GM12864 (cell line): ENCODE measurements at regions not wholly inside any gene's neighbourhood (a gene's known extent, or its start where the extent isn't known, plus 50 kb on each side); places are given as distances from the start of the nearest gene placed in this dataset.

ENCODE experiments used
- DNase-seq: peaks from one replicate; pipeline ENCODE4 v3.0.0-alpha.2; 2011; ENCODE audit warnings: low read depth
- H3K4me3 ChIP-seq: 2 replicates; pipeline ENCODE4 v1.5.1; 2011; ENCODE audit warnings: mild to moderate bottlenecking, low read depth, low read length, control low read depth
- TF ChIP-seq, protein P1 (sequence below): IDR thresholded peaks from 2 replicates; pipeline ENCODE4 v1.5.1; 2011; ENCODE audit warnings: low read depth, mild to moderate bottlenecking, moderate library complexity, low read length, control low read depth, inconsistent platforms; ENCODE audit errors: missing control alignments

DNA sequence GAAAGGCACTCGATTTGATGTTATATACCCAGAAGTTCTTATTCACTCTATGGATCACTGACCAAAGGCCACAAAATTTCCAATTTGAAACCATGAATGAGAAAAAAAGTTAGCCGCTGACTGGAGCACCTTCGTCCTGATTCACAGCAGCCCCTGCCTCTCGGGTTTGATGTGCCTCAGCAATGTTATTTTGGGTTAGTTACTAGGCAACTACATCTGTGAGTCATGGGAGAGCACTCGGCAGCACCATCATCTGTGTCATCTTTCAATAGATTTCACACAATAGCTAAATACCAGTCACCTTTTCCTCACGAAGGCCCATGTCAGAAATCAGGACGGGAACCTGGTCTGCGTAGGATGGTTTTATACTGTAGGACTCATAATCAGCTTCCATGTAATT is 269.2 kb downstream of the ZBBX start:
- DNase-seq, result no peak
- no peak overlapping the region for H3K4me3 ChIP-seq
- TF ChIP-seq, protein P1, sequence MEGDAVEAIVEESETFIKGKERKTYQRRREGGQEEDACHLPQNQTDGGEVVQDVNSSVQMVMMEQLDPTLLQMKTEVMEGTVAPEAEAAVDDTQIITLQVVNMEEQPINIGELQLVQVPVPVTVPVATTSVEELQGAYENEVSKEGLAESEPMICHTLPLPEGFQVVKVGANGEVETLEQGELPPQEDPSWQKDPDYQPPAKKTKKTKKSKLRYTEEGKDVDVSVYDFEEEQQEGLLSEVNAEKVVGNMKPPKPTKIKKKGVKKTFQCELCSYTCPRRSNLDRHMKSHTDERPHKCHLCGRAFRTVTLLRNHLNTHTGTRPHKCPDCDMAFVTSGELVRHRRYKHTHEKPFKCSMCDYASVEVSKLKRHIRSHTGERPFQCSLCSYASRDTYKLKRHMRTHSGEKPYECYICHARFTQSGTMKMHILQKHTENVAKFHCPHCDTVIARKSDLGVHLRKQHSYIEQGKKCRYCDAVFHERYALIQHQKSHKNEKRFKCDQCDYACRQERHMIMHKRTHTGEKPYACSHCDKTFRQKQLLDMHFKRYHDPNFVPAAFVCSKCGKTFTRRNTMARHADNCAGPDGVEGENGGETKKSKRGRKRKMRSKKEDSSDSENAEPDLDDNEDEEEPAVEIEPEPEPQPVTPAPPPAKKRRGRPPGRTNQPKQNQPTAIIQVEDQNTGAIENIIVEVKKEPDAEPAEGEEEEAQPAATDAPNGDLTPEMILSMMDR, result no peak

DNA sequence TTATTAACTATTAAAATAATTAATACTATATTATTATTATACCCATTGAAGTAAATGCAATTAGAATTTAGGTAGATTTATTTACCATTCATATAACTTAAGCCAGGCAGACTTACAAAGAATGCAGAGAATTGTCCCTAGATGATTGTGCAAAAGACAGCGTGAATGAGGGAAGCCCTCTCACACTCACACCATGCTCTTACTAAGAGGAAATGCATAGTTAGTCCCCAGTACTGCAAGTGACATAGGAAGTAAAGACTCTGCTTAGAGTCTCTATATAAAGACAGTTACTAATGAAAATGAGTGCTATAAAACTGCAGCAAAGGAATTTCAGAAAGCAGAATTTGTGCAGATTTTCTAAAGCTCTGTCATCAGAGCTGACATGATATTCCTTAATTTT is 270.4 kb downstream of the ZBBX start:
- no peak for DNase-seq
- TF ChIP-seq, protein P1, result no peak
- no peak overlapping the region for H3K4me3 ChIP-seq

DNA sequence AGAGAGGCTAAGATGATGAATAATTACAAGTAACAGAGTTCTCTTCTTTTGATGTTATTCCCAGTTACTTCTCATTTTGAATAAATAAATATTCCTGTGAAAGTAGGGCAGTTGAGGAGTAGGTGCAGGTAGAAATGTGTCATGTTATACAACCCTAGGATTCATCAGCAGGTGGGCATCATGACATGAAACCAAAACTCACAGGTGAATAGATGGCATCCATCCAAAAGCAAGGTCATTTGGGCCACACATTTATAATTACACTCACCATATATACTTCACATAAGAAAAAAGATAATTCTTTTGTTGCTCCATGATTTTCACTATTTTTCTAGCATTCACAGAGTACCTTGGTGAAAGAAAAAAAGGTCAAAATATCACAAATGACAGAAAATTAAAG is 273.6 kb downstream of the ZBBX start:
- H3K4me3 ChIP-seq, result no peak overlapping the region
- TF ChIP-seq, protein P1, result no peak
- no peak for DNase-seq

DNA sequence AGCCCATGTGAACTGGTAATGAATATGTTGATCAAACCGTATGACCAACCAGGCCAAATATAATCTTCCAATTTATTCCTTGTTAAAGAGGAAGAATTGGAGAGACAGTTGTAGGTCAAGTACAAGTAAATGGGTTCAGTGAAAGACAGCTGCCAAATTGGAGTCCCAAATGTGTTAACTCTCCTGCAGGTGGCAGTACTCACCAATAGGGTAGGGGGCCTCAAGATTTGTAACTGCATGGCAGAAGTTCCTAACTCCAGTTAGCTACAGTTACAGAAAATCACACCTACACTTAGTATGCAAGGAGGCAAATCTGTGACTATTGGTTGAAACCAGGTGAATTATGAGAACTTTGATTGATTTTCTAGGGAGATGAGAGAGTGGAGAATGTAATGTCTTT is 278.0 kb downstream of the ZBBX start:
- TF ChIP-seq, protein P1, result peak; percentile 38
- DNase-seq, result no peak
- no peak overlapping the region for H3K4me3 ChIP-seq

DNA sequence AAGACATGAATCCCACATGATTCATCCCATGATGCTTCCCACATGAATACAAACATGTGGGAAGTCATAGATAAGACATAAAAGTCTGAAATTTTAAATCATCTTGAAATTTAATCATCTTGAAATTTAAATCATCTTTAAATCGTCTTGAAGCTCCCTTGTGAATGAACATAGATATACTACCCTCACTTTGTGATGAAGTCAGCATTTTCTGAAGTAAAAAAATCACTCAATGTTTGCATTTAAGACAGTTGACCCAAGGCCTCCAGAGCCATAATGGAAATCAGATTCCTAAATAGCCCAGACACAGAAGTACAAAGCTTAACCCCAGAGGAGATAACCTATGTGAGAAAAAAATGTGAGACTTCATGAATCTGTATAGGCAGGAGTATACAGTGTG is 279.4 kb downstream of the ZBBX start:
- no peak for DNase-seq
- H3K4me3 ChIP-seq, result no peak overlapping the region
- TF ChIP-seq, protein P1, result no peak

DNA sequence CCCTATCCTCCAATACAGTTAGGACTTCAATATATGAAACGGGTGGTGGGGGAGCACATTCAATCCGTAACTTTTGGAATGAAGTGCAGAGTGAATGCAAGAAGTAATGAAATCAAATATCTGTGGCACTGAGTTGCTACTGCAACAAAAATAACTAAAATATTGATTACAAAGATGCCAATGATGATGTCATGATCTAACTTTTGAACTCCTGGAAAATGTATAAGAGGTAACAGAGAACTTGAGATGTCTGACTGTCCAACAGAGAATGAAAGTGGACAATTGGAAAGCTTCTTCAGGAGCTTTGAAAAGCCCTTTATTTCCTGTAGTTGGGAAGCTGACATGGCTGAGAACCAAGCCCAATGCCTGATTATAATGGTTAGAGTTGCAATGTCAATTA is 279.9 kb downstream of the ZBBX start:
- no peak for DNase-seq
- no peak overlapping the region for H3K4me3 ChIP-seq
- TF ChIP-seq, protein P1, result no peak

DNA sequence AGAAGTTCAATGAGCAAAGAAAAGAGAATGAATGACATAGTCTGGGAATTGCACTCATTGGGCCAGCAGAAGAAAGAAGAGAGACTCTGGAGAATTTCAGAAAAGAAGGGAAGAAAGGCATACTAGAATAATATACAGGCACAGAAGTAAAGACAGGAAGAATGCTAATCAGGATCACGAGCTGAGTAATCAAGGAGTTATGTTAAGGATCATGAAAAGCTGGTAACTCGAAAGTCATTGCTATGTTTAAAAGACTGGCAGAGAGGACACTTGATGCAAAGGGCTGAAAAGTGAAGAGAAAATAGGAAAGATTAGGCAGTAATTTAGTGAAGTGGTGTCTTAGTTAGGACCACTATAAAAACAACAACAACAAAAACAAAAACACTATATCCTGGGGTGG is 284.1 kb downstream of the ZBBX start:
- H3K4me3 ChIP-seq, result no peak overlapping the region
- no peak for DNase-seq
- TF ChIP-seq, protein P1, result no peak
